ENCODE measurements at regions not wholly inside any gene's neighbourhood (a gene's known extent, or its start where the extent isn't known, plus 50 kb on each side); places are given as distances from the start of the nearest gene placed in this dataset.

DNA sequence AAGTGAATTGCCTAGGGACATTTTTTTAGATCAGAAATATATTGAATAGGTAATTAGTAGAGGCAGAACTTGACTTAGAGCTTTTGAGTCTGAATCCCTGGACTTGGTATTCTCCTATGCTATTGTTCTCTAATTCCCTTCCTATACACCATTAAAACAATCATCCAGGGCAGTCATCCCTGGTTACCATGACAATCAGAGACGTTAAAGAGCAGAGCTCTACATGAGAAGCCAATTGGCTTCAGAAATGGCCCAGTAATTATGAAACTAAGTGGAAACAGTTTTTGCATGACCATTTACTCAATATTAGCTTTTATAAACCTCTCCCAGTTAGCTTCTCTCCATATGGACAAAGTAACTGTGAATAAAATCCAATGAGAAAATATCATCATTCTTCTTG, 182.1 kb upstream of the TP63 start:
- WGBS (ENCODE audit: insufficient coverage, low lambda C conversion rate): no CpG with 5 or more reads among the region's 1 CpG
- Histone ChIP-seq H3K27ac (ENCODE audit: low read length) (no peak overlapping the region), H3K4me1 (ENCODE audit: control insufficient read depth, insufficient read depth, low read length) (no peaks in the 10 kb centered on the region), H3K27me3 (ENCODE audit: control insufficient read depth, insufficient read depth, low read length) (no peaks in the 10 kb centered on the region), H3K36me3 (ENCODE audit: control insufficient read depth, insufficient read depth, low read length) (no peaks in the 10 kb centered on the region), H3K4me3 (ENCODE audit: low read length) (no peak overlapping the region), H3K9me3 (ENCODE audit: control insufficient read depth, low read depth, low read length) (no peaks in the 10 kb centered on the region)
- DNase-seq: no peak

DNA sequence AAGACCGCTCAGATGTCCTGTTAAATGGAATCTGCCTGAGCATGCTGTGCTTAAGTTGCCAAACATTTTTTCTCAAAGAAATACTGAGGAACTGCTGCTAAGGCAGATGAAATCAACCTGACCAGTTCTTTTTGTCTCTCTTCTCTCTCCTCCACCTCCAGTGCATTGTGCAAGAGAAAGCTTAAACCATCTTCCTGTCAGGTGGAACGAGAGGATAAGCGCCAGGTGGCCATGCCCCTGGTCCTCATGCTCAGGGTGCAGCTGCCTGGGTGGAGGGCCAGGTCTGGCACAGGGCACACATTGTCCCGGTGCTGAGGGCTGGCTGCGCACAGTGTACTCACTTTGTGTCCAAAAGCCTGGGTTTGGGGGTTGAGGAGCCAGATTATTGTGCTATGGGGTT, 176.2 kb upstream of the TP63 start:
- Histone ChIP-seq H3K4me1 (ENCODE audit: control insufficient read depth, insufficient read depth, low read length) (no peaks in the 10 kb centered on the region), H3K27ac (ENCODE audit: low read length) (no peak overlapping the region), H3K4me3 (ENCODE audit: low read length) (no peak overlapping the region), H3K27me3 (ENCODE audit: control insufficient read depth, insufficient read depth, low read length) (no peaks in the 10 kb centered on the region), H3K9me3 (ENCODE audit: control insufficient read depth, low read depth, low read length) (peaks cover 2% of the 10 kb centered on the region), H3K36me3 (ENCODE audit: control insufficient read depth, insufficient read depth, low read length) (no peaks in the 10 kb centered on the region)
- DNase-seq: no peak
- no CpG with 5 or more reads among the region's 5 CpGs for WGBS (ENCODE audit: insufficient coverage, low lambda C conversion rate)

DNA sequence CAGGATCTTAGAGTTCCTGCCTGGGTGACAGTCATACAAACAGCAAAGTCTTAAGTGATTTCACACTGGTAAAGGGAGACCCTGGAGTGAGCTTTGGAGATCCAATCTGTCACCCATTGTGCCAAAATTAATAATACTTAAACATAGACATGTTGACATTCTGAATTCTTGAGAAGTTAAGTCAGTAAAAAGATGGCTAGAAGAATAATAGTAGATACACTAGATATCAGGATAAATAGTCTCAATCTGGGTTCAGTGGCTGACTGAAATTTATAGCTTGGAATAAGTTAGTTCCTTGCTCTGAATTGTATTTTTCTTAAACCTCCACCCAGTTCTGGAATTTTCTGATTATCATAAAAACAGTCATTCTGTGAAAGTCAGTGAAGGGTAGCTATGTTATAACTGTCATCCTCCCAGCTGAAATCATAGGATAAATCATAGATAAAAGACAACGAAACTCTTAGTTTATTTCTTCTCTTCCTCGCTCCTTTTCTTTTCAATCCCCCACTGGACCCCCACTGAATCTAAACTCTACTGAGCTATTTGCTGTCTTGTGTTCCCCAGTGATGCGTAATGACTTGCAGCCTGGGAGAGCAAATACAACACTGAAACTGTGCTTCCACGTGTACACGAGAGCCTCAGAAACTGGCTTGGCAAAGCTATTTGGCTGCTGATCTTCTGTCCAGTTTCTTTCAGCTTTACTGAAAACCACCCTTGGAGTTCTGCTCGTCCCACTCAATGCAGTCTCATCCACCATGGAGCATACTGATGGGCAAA, 175.4 kb upstream of the TP63 start:
- H3K4me3 ChIP-seq (ENCODE audit: low read length): no peak overlapping the region
- no peaks in the 10 kb centered on the region for H3K36me3 ChIP-seq (ENCODE audit: control insufficient read depth, insufficient read depth, low read length)
- WGBS (ENCODE audit: insufficient coverage, low lambda C conversion rate): 80% methylated on average over 5 of the region's 6 CpGs
- H3K27me3 ChIP-seq (ENCODE audit: control insufficient read depth, insufficient read depth, low read length): no peaks in the 10 kb centered on the region
- H3K9me3 ChIP-seq (ENCODE audit: control insufficient read depth, low read depth, low read length): peaks cover 2% of the 10 kb centered on the region
- H3K4me1 ChIP-seq (ENCODE audit: control insufficient read depth, insufficient read depth, low read length): no peaks in the 10 kb centered on the region
- no peak for DNase-seq
- H3K27ac ChIP-seq (ENCODE audit: low read length): no peak overlapping the region

DNA sequence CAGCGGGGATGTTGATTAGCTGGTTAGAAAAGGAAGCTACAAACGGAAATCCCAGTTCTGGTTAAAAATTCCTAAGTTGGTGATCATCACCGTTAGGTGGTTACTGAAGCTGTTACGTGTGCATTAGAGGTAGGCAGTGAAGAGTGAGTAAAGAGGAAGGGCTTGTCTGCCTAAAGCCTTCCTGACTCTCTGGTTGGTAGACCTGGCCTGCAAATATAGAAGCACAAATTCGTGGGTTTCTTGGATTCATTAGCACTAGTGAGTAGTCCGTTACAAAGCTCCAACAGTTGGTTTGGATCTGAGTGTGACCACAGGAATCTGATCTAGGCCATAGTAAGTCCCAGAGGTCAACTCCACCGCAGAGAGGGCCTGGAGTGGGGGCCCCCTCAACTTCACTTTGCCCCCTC, 174.0 kb upstream of the TP63 start:
- H3K4me3 ChIP-seq (ENCODE audit: low read length): no peak overlapping the region
- peaks cover 2% of the 10 kb centered on the region for H3K9me3 ChIP-seq (ENCODE audit: control insufficient read depth, low read depth, low read length)
- WGBS (ENCODE audit: insufficient coverage, low lambda C conversion rate): 80% methylated on average over 1 of the region's 7 CpGs
- no peak for DNase-seq
- no peaks in the 10 kb centered on the region for H3K27me3 ChIP-seq (ENCODE audit: control insufficient read depth, insufficient read depth, low read length)
- H3K36me3 ChIP-seq (ENCODE audit: control insufficient read depth, insufficient read depth, low read length): no peaks in the 10 kb centered on the region
- no peak overlapping the region for H3K27ac ChIP-seq (ENCODE audit: low read length)
- no peaks in the 10 kb centered on the region for H3K4me1 ChIP-seq (ENCODE audit: control insufficient read depth, insufficient read depth, low read length)

DNA sequence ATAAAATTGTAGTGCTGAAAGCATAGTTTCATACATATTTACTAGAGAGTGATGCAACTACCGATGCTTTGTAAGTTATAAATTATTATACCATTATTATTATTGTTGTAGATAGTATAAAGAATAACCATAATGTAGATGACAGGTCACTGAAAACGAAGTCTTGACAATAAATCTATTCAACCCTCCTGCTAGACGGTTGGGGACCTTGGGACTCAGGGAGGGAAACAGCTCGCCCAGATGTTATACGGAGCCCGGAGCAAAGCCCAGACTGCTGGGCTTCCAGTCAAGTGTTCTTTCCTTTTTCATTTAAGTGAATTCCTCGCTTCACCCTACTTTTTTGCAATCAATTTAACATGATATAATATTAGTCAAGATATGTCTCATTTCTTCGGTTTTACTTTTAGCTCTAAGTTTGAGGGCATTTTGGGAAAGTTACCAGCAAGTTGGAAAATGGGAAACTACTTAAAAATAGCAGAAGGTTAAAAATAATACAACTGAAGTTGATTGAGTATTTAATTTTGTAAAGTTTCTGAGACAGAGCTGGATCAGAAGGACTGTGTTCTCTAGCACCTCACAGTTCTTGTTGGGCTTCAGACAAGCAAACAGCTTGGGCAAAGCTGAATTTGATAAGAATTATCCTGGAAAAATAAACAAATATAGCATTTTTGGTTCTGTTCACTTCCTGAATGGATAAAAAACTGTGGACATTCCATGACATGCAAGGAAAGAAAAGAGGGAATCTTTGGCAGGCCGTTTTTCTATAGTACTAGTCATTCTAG, 173.4 kb upstream of the TP63 start:
- Histone ChIP-seq H3K4me3 (ENCODE audit: low read length) (no peak overlapping the region), H3K9me3 (ENCODE audit: control insufficient read depth, low read depth, low read length) (peaks cover 2% of the 10 kb centered on the region), H3K27ac (ENCODE audit: low read length) (no peak overlapping the region), H3K36me3 (ENCODE audit: control insufficient read depth, insufficient read depth, low read length) (no peaks in the 10 kb centered on the region), H3K27me3 (ENCODE audit: control insufficient read depth, insufficient read depth, low read length) (no peaks in the 10 kb centered on the region), H3K4me1 (ENCODE audit: control insufficient read depth, insufficient read depth, low read length) (no peaks in the 10 kb centered on the region)
- WGBS (ENCODE audit: insufficient coverage, low lambda C conversion rate): 90% methylated on average over 5 of the region's 9 CpGs
- no peak for DNase-seq

DNA sequence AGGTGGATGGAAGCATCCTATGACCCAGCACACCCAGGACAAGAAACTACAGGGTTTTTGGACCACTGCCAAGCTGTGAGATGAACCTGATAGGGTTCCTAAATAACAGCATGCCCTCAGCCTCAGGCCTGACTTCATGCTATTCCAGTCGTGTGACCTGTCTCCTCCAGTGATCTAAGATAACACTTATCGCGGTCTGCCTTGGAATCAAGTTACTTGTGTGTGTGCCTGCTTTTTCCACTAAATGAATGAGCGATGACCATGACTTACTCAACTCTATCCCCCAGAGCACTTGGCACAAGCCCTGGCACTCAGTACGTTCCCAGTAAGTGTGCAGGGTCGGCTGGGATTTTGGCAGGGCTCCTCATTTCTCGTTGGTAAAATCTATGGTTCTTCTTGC, 172.7 kb upstream of the TP63 start:
- Histone ChIP-seq H3K9me3 (ENCODE audit: control insufficient read depth, low read depth, low read length) (peaks cover 2% of the 10 kb centered on the region), H3K27ac (ENCODE audit: low read length) (no peak overlapping the region), H3K4me3 (ENCODE audit: low read length) (no peak overlapping the region), H3K4me1 (ENCODE audit: control insufficient read depth, insufficient read depth, low read length) (no peaks in the 10 kb centered on the region), H3K27me3 (ENCODE audit: control insufficient read depth, insufficient read depth, low read length) (no peaks in the 10 kb centered on the region), H3K36me3 (ENCODE audit: control insufficient read depth, insufficient read depth, low read length) (no peaks in the 10 kb centered on the region)
- DNase-seq: no peak
- 100% methylated on average over 1 of the region's 7 CpGs for WGBS (ENCODE audit: insufficient coverage, low lambda C conversion rate)

DNA sequence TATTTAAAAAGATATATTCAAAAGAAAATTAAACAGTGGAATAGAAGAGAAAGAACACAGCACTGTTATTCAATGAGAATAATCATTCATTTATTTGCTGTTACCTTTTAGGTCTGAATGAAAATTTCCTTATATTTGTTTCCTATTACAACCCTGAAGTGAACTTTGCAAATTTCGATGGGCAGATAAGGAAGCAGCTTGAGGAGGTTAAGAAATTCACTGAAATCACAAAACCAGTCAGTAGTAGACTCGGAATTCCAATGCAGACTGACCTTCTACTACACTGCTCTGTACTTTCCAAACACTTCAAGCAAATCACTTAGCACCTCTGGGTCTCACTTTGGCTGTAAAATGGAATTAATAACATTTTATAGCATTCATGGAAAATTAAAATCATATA, 172.0 kb upstream of the TP63 start:
- Histone ChIP-seq H3K4me1 (ENCODE audit: control insufficient read depth, insufficient read depth, low read length) (no peaks in the 10 kb centered on the region), H3K4me3 (ENCODE audit: low read length) (no peak overlapping the region), H3K36me3 (ENCODE audit: control insufficient read depth, insufficient read depth, low read length) (no peaks in the 10 kb centered on the region), H3K27ac (ENCODE audit: low read length) (no peak overlapping the region), H3K9me3 (ENCODE audit: control insufficient read depth, low read depth, low read length) (peaks cover 2% of the 10 kb centered on the region), H3K27me3 (ENCODE audit: control insufficient read depth, insufficient read depth, low read length) (no peaks in the 10 kb centered on the region)
- WGBS (ENCODE audit: insufficient coverage, low lambda C conversion rate): 65% methylated on average over 2 of the region's 2 CpGs
- no peak for DNase-seq

DNA sequence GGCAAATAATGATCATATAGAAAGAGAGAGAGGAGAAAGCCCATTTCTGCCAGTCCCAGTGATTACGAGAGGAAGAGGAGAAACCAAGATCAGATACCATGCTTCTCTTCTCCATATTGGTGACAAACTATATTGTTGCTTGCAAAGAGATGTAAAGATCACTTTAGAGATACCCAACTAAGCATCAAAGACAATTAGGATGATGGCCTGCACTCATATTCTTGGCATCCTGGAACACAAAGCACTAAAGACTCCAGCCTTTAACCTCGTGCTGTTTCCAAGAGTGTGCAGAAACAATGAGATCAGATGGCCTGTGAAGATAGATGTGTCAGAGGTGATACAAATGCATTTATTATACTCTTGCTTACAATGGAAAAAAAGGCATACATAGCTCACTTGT, 170.7 kb upstream of the TP63 start:
- H3K9me3 ChIP-seq (ENCODE audit: control insufficient read depth, low read depth, low read length): no peaks in the 10 kb centered on the region
- H3K36me3 ChIP-seq (ENCODE audit: control insufficient read depth, insufficient read depth, low read length): no peaks in the 10 kb centered on the region
- H3K27ac ChIP-seq (ENCODE audit: low read length): no peak overlapping the region
- no peaks in the 10 kb centered on the region for H3K27me3 ChIP-seq (ENCODE audit: control insufficient read depth, insufficient read depth, low read length)
- WGBS (ENCODE audit: insufficient coverage, low lambda C conversion rate): no CpG with 5 or more reads among the region's 2 CpGs
- H3K4me1 ChIP-seq (ENCODE audit: control insufficient read depth, insufficient read depth, low read length): no peaks in the 10 kb centered on the region
- DNase-seq: no peak
- no peak overlapping the region for H3K4me3 ChIP-seq (ENCODE audit: low read length)

DNA sequence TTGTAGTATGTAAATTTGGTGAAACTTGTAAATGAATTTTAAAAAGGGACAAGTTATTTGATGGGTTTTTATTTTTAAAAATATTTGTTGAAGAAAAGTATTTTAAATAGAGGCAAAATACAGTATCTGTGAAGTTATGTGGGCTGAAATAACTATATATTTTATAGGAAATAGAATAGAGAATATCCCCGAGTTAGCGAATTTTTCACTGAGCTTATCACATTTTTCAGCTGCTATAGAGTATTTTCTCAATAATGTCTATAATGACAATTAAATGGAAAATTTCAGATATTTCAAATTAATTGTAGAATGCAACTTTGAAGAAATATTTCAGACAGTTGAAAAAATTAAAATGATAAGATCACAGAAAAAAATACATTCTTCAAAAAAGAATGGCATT, 166.4 kb upstream of the TP63 start:
- Histone ChIP-seq H3K4me1 (ENCODE audit: control insufficient read depth, insufficient read depth, low read length) (no peaks in the 10 kb centered on the region), H3K27me3 (ENCODE audit: control insufficient read depth, insufficient read depth, low read length) (no peaks in the 10 kb centered on the region), H3K36me3 (ENCODE audit: control insufficient read depth, insufficient read depth, low read length) (no peaks in the 10 kb centered on the region), H3K27ac (ENCODE audit: low read length) (no peak overlapping the region), H3K4me3 (ENCODE audit: low read length) (no peak overlapping the region), H3K9me3 (ENCODE audit: control insufficient read depth, low read depth, low read length) (no peaks in the 10 kb centered on the region)
- DNase-seq: no peak
- no CpG with 5 or more reads among the region's 2 CpGs for WGBS (ENCODE audit: insufficient coverage, low lambda C conversion rate)

DNA sequence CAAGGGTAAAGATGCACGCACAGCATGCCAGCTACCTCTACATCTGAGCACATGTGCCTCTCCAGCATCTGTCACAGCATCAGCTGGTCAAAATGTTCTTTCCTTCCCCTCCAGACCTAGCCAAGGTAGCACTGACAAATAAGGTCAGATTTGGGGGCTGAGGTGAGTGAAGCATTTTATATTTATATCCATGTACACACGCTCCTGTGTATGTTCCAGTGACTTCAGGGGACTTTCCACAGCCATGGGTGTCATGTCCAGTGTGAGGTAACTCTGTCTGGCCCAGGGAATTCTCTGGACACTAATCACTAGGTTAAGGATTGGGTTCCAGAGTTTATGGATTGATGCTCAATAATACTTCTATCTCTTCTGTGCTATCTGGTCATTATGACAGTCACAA, 165.2 kb upstream of the TP63 start:
- no peaks in the 10 kb centered on the region for H3K4me1 ChIP-seq (ENCODE audit: control insufficient read depth, insufficient read depth, low read length)
- no peaks in the 10 kb centered on the region for H3K27me3 ChIP-seq (ENCODE audit: control insufficient read depth, insufficient read depth, low read length)
- H3K4me3 ChIP-seq (ENCODE audit: low read length): no peak overlapping the region
- no peak overlapping the region for H3K27ac ChIP-seq (ENCODE audit: low read length)
- no peak for DNase-seq
- H3K36me3 ChIP-seq (ENCODE audit: control insufficient read depth, insufficient read depth, low read length): no peaks in the 10 kb centered on the region
- WGBS (ENCODE audit: insufficient coverage, low lambda C conversion rate): no CpG with 5 or more reads among the region's 2 CpGs
- H3K9me3 ChIP-seq (ENCODE audit: control insufficient read depth, low read depth, low read length): no peaks in the 10 kb centered on the region

DNA sequence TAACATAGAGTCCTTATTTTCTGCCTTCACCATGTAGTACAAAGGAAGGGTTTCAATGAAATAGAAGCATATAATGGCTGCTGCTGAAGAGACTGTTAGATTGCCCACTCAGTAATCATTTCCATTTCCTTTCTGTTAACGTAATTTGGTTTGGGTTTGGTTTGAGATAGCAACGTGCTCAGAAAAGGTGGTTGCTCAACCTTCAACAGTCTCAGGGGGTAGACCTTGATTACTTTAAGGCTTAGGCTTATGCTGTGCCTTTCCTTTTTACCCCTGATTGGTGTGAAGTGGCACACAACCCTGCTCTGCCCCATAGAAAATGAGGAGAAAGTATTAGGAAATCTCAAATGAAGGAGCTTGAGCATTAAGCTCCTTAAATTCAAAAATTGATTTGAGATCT, 163.7 kb upstream of the TP63 start:
- no CpG with 5 or more reads among the region's 2 CpGs for WGBS (ENCODE audit: insufficient coverage, low lambda C conversion rate)
- no peaks in the 10 kb centered on the region for H3K4me1 ChIP-seq (ENCODE audit: control insufficient read depth, insufficient read depth, low read length)
- no peaks in the 10 kb centered on the region for H3K9me3 ChIP-seq (ENCODE audit: control insufficient read depth, low read depth, low read length)

More for the DNA sequence above, 163.7 kb upstream of the TP63 start:
- no peak for DNase-seq
- Histone ChIP-seq H3K36me3 (ENCODE audit: control insufficient read depth, insufficient read depth, low read length) (no peaks in the 10 kb centered on the region), H3K4me3 (ENCODE audit: low read length) (no peak overlapping the region), H3K27me3 (ENCODE audit: control insufficient read depth, insufficient read depth, low read length) (no peaks in the 10 kb centered on the region), H3K27ac (ENCODE audit: low read length) (no peak overlapping the region)
